DOHH2 (cell line): ENCODE measurements at regions not wholly inside any gene's neighbourhood (a gene's known extent, or its start where the extent isn't known, plus 50 kb on each side); places are given as distances from the start of the nearest gene placed in this dataset.

Experiments
- CTCF ChIP-seq: fragments of 200-600 bp; sonication (generic); IDR thresholded peaks from one replicate; pipeline ENCODE4 v1.5.1; 2014; ENCODE audit warnings: antibody characterized with exemption, mild to moderate bottlenecking, low read depth, low read length; ENCODE audit not compliant: poor library complexity, severe bottlenecking
- EZH2phosphoT487 ChIP-seq: fragments of 200-600 bp; sonication (generic); IDR thresholded peaks from 2 replicates; pipeline ENCODE4 v1.6.1; 2017; ENCODE audit warnings: borderline replicate concordance, mild to moderate bottlenecking, antibody characterized with exemption, low read length, moderate library complexity, mixed read lengths

DNA sequence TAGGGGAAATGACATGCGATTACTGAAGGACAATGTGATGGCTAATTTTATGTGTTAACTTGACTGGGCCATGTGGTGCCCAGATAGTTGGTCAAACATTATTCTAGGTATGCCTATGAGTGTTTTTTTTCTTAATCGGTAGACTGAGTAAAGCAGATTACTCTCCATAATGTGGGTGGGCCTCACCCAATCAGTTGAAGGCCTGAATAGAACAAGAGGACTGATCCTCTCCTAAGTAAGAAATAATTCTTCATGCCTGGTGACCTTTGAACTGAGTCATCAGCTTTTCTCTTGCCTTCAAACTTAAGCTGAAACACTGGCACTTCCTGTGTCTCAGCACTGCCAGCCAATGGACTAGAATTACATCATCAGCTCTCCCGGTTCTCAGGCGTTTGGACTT, 164.0 kb upstream of the FGF13 start:
- TF ChIP-seq CTCF (no peak), EZH2phosphoT487 (no peak)
